Ovary (tissue), 7 donors: ENCODE measurements at regions not wholly inside any gene's neighbourhood (a gene's known extent, or its start where the extent isn't known, plus 50 kb on each side); places are given as distances from the start of the nearest gene placed in this dataset.

Experiments used
- DNase-seq, 5 donors: peaks; one replicate each; pipeline ENCODE4 v3.0.0-alpha.2; 2019 to 2020
- H3K27ac ChIP-seq, 2 donors: fragments of 200-600 bp; one replicate each; pipeline versions ENCODE4 v1.5.1 to v1.8.0; 2019 to 2022
- H3K27me3 ChIP-seq: fragments of 200-600 bp; one replicate; pipeline ENCODE4 v1.8.0; 2022
- H3K36me3 ChIP-seq: fragments of 200-600 bp; sonication (generic); one replicate; pipeline ENCODE4 v1.5.1; 2019
- H3K4me1 ChIP-seq: one replicate; pipeline ENCODE4 v1.8.1; 2013; ENCODE audit warnings: mild to moderate bottlenecking, moderate library complexity; ENCODE audit not compliant: insufficient read depth
- H3K4me3 ChIP-seq: fragments of 200-600 bp; sonication (generic); one replicate; pipeline ENCODE4 v1.5.1; 2017
- H3K9me3 ChIP-seq, 2 donors: fragments of 200-600 bp in 1 of 2; sonication (generic) in 1 of 2; one replicate each; pipeline versions ENCODE4 v1.5.1 to v1.8.1; 2013 to 2019; ENCODE audit warnings: mild to moderate bottlenecking in 1 of 2, moderate library complexity in 1 of 2
- CTCF ChIP-seq, 3 donors: fragments of 450-650 bp in 2 of 3; fragments of 200-600 bp in 1 of 3; IDR thresholded peaks; one replicate each; pipeline versions ENCODE4 v1.5.1 to v1.8.0; 2016 to 2022; ENCODE audit warnings: antibody characterized with exemption in 3 of 3, mild to moderate bottlenecking in 1 of 3
- EP300 ChIP-seq: sonication (generic); formaldehyde crosslinking; IDR thresholded peaks from one replicate; pipeline ENCODE4 v1.6.1; 2017; ENCODE audit warnings: antibody characterized with exemption
- POLR2A ChIP-seq: fragments of 450-650 bp; IDR thresholded peaks from one replicate; pipeline ENCODE4 v1.6.1; 2017; ENCODE audit warnings: antibody characterized with exemption, mild to moderate bottlenecking, moderate library complexity
- WGBS, 3 donors: extraction: QIAGEN DNeasy Blood & Tissue Kit in 1 of 3; methylation state at CpG; one replicate each; pipeline versions ENCODE4 v1.1.5 to v1.1.7; 2013 to 2017; 5-methylcytosine and 5-hydroxymethylcytosine counted together
- intact Hi-C, 4 donors: fragments of 100-400 bp; cut with DNase I; formaldehyde crosslinking; loops; one replicate each; pipeline versions ENCODE4 v1.11.0 to v1.15.1; 2022 to 2023
- donor health status: DM: no; HTN: no; CAD: no; lungs with moderate emphysema.
- donor health status: DM: no; HTN: no; CAD: no.
- donor health status: Bipolar disorder and iron deficiency.
- donor health status: DM: no; HTN: no; CAD: no.
- donor health status: DM: yes; HTN: yes; CAD: no.

GRCh38 chr9:135183069-135183468 lies 95.6 kb downstream of the OLFM1 start:
- no peaks in the 10 kb centered on the region for H3K36me3 ChIP-seq
- H3K27me3 ChIP-seq: no peaks in the 10 kb centered on the region
- WGBS, 3 donors: 81 to 84% (median 81%) methylated on average over 7 of the region's 7 CpGs
- H3K27ac ChIP-seq: no peak overlapping the region
- H3K9me3 ChIP-seq: no peaks in the 10 kb centered on the region
- intact Hi-C loops: no loop called here
- H3K4me1 ChIP-seq: no peaks in the 10 kb centered on the region
- H3K4me3 ChIP-seq: no peak overlapping the region
- TF ChIP-seq POLR2A: no peak
- TF ChIP-seq EP300: no peak
- TF ChIP-seq CTCF (IDR thresholded peaks at IDR 0.05): no peak
- DNase-seq: no peak

- no peaks in the 10 kb centered on the region for H3K4me1 ChIP-seq
- TF ChIP-seq CTCF (IDR thresholded peaks at IDR 0.05): no peak
- TF ChIP-seq POLR2A: no peak
- TF ChIP-seq EP300: no peak
- 11 to 15% (median 14%) methylated on average over 12 of the region's 12 CpGs for WGBS, 3 donors
- H3K27me3 ChIP-seq: no peaks in the 10 kb centered on the region
- intact Hi-C loops: no loop called here
- no peak for DNase-seq
- H3K4me3 ChIP-seq: no peak overlapping the region
- H3K9me3 ChIP-seq: no peaks in the 10 kb centered on the region
- H3K27ac ChIP-seq: no peak overlapping the region
- H3K36me3 ChIP-seq: no peaks in the 10 kb centered on the region
These were observed 96.2 kb downstream of the OLFM1 start for GRCh38 chr9:135183528-135184180.

- intact Hi-C loops: no loop called here
- 20 to 34% (median 28%) methylated on average over 36 to 37 of the region's 37 CpGs for WGBS, 3 donors
- TF ChIP-seq EP300: no peak
- TF ChIP-seq CTCF (IDR thresholded peaks at IDR 0.05): no peak
- no peak for TF ChIP-seq POLR2A
- no peaks in the 10 kb centered on the region for H3K9me3 ChIP-seq
- no peaks in the 10 kb centered on the region for H3K27me3 ChIP-seq
- DNase-seq: no peak
- no peak overlapping the region for H3K4me3 ChIP-seq
- no peaks in the 10 kb centered on the region for H3K4me1 ChIP-seq
- H3K27ac ChIP-seq: no peak overlapping the region
- H3K36me3 ChIP-seq: no peaks in the 10 kb centered on the region
These were observed 96.9 kb downstream of the OLFM1 start for GRCh38 chr9:135184181-135185053.

GRCh38 chr9:135185060-135185459 lies 97.6 kb downstream of the OLFM1 start:
- no peaks in the 10 kb centered on the region for H3K36me3 ChIP-seq
- no peak overlapping the region for H3K4me3 ChIP-seq
- no peak overlapping the region for H3K27ac ChIP-seq
- no peaks in the 10 kb centered on the region for H3K9me3 ChIP-seq
- WGBS, 3 donors: 84 to 86% (median 86%) methylated on average over 14 to 21 of the region's 21 CpGs
- intact Hi-C loops: no loop called here
- no peaks in the 10 kb centered on the region for H3K4me1 ChIP-seq
- DNase-seq: no peak
- no peak for TF ChIP-seq CTCF (IDR thresholded peaks at IDR 0.05)
- no peak for TF ChIP-seq EP300
- no peak for TF ChIP-seq POLR2A
- no peaks in the 10 kb centered on the region for H3K27me3 ChIP-seq
